ENCODE measurements at regions not wholly inside any gene's neighbourhood (a gene's known extent, or its start where the extent isn't known, plus 50 kb on each side); places are given as distances from the start of the nearest gene placed in this dataset.
A peak's percentile ranks its signal among the peaks of the same experiment; 100 is the strongest.

- DNase-seq: no peak
Measured at GRCh38 chr20:50381075-50381732, 129.0 kb upstream of the PTPN1 start.

GRCh38 chr20:50381771-50382593, 128.2 kb upstream of the PTPN1 start:
- DNase-seq: peak; percentile 19 to 32

GRCh38 chr20:50385733-50386640, 124.2 kb upstream of the PTPN1 start:
- DNase-seq: peak; percentile 68 to 71

GRCh38 chr20:50386641-50386960, 123.6 kb upstream of the PTPN1 start:
- DNase-seq: no peak

GRCh38 chr20:50387218-50387995, 122.8 kb upstream of the PTPN1 start:
- no peak for DNase-seq

- DNase-seq: no peak
Measured at GRCh38 chr20:50387996-50388332, 122.2 kb upstream of the PTPN1 start.

- DNase-seq: no peak
Measured at GRCh38 chr20:50388733-50389437, 121.3 kb upstream of the PTPN1 start.

- no peak for DNase-seq
Measured at GRCh38 chr20:50389438-50389807, 120.8 kb upstream of the PTPN1 start.

- DNase-seq: no peak
Measured at GRCh38 chr20:50389808-50390684, 120.1 kb upstream of the PTPN1 start.

- no peak for DNase-seq
Measured at GRCh38 chr20:50390685-50391443, 119.3 kb upstream of the PTPN1 start.

- DNase-seq: no peak
Measured at GRCh38 chr20:50391444-50392137, 118.6 kb upstream of the PTPN1 start.

- peak in 1 of 2 donors; percentile 18 for DNase-seq
Measured at GRCh38 chr20:50392138-50392866, 117.9 kb upstream of the PTPN1 start.

- no peak for DNase-seq
Measured at GRCh38 chr20:50393242-50393641, 116.9 kb upstream of the PTPN1 start.

GRCh38 chr20:50393990-50394561, 116.1 kb upstream of the PTPN1 start:
- DNase-seq: no peak

GRCh38 chr20:50394569-50394968, 115.6 kb upstream of the PTPN1 start:
- DNase-seq: peak; percentile 9 to 47

- DNase-seq: no peak
Measured at GRCh38 chr20:50395251-50395729, 114.9 kb upstream of the PTPN1 start.

- no peak for DNase-seq
Measured at GRCh38 chr20:50395914-50396488, 114.2 kb upstream of the PTPN1 start.

- no peak for DNase-seq
Measured at GRCh38 chr20:50396623-50397022, 113.6 kb upstream of the PTPN1 start.

All from CD4-positive, alpha-beta T cell treated with Interleukin-4 for 1 hour (primary cell).